ENCODE measurements at regions not wholly inside any gene's neighbourhood (a gene's known extent, or its start where the extent isn't known, plus 50 kb on each side); places are given as distances from the start of the nearest gene placed in this dataset.
"Not testable (repeated sequence)": the region's sequence is repeated elsewhere in the genome, so short reads cannot be mapped to it uniquely, and the experiment has no call there.

DNA sequence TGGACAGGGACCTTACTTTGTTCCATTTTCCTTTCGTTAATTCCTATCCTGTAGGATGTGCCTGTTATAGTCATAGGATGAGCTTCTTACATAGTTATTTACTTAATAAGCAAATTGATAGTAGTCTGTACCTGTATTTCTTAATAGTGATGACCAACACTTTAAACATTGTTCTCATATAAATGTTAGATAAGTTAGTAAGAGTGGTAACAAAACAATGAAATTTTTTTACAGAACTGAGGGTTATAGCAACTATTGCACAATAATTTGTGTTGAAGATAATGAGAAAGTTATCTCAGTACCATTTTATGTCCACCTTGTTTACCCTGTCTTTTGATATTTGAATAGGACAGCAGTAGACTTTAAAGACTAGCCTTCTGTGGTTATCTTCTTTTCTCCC is 162.9 kb upstream of the ELL2 start:
- DNase-seq: no peak

DNA sequence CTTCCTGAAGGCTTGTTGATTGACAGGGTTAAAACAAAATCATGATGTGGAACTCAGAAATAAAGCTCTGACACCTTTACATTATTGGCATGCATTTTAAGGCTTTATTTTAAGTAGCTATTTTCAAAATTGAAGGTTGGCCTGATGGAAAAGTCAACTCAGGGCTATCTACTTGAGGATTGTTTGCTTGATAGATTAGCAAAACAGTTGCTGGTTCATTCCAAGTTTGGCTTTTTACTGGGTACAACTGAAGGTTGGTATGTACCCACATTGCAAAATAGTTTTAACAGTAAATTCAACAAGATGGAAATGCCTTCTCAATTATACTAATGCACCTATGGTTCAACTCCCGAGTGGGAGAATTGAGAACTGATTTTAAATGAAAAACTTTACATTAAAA is 161.8 kb upstream of the ELL2 start:
- no peak for DNase-seq

DNA sequence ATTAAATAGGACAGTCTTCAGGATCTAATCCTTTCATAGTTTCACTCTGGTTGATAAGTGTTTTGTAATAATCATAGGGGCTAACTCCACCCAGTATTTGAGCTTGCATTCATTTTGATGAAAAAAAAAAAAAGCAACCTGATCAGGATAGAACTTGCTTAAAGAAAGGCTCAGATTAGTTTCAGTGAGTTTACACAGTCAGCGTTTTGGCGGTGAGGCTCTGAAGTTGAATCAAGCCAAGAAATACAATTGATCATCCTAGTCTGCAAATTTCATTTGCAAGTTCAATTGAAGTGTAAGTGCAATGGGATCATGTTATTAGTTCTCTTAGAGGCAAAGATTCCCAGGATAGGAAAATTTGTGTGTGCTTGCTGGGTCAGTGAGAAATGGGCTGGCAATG is 159.7 kb upstream of the ELL2 start:
- no peak for DNase-seq

DNA sequence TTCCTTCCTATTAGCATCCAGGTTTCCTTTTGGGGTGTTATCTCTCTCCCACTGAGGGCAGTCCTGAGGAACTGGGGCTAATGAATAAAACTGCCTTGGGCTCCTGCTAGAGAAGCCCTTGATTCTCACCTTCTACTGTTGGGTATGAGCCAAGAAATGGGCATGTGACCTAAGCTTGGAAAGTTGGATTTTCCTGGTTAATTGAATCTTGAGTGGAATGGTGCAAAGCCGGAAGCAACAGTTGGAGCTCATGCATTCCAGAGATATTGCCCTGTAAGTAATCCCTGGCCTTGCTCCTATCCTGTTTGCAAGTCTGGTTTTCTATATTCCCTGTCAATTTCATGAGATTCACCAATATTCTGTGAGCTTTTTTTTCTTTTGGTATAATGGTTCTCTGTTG is 158.5 kb upstream of the ELL2 start:
- DNase-seq: no peak

DNA sequence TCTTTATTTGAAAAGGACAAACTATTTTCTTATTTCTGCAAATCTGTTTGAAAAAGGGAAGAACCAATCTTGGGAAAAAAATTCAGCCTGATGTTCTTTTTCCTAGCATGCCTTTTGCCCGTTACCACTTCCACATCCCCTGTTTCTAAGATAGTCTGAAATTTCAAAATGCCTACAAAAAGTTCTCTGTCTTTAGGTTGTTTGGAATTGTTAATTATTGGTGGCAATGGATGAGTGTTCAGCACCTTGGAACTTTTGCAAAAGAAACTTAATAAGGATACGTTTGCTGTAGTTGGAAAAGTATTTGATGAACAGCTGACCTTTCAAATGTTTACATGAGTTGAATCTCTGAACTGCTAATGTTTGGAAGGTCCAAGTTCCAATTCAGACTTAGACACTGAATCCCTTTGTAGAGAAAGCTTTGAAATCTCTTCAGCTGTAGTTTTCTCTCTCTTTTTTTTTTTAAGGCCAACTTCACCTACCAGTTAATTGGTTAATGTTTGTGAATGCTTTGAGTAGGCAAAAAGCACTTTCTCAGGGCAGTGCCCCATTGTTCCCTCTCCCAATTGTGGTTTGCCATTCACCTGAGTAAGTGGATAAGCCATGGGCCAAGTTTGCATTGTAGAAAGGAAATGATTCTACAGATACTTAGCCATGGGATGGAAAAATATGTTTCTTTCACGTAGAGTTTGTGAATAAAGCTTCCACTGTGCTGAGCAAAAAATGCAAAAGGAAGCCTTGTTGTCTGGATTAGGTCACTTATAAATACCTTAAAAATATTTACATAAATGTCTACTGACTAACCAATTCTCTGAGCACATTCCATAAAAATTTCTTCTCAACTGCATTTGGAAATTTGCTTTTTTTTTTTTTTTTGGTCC is 156.4 kb upstream of the ELL2 start:
- peak; percentile 15 for DNase-seq

DNA sequence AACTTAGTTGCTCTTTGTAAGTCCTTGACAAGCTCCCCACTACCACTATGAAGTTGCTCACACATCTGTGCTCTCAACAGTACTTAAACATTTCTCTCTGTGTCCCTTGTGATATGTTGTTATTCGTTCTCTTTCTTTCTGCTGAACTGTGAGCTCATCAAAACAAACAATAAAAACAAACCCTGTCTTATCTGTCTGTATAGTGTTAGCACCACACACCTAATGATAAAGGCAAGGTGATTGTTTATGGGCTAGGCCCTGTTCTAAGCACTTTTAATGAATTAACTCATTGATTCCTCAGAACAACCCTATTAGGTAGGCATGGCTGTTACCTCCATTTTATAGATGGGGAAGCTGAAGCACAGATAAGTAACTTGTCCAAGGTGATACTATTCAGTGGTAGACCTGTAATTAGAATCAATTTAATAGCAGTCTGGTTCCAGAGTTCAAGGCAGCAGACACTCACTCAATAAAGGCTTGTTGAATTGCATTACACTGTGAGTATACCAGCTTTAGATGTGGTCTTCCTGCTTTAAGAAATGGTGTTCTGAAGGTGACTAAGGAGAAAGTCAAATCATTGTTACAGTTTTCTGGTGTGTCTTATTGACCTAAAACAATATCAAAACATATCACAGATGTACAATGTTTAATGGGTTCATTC is 153.6 kb upstream of the ELL2 start:
- DNase-seq: no peak

DNA sequence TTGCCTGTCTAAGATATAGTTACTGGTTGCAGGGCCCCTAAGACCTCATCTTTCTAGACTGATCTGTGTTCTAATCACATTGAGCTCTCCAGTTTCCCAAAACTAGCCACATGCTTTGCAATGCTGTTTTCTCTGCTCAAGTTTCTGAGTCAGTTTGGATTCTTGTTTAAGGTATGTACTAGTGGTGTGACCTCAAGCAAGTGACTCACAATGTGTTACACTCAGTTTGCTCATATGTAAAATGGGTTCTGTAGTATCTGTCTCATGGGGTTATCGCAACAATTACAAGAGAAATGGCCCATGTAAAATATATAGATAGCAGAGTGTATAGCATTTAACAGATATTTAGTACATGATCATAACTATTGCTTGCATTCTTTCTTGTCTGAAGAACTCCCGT is 153.1 kb upstream of the ELL2 start:
- peak; percentile 13 for DNase-seq

DNA sequence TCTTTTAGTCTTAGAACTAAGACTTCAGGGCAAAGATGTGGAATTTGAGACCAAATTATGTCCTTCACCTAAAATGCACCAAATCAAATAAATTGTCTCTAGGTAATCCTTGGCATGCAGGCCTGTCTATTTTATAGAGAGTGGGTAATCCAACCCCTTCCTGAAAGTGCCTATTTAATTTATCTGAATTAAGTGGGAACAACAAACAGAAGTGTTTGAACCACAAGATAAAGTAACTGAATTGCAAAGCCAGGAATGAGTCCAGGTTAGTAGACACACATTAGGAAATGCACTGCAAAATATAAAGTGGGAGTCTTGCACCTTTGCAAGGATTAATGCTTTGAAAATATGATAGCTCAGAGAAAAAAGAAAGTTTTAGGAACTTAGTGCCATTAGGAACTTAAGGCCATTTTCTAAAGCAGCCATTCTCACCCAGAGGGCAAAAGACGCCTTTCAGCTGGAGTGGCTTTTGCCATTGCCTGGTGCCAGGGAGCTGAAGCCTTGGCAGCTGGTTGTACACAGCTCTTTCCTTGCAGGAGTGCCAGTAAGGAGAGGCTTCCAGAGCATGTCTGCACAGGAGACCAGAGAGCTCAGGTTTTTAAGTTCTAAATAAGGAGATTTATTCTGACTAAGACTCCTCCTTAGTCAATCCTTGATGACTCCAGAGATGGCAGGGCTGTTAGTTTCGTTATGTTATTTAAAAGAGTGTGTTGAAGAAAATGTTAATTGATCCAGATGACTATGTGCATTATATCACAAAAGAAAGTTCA is 151.7 kb upstream of the ELL2 start:
- no peak for DNase-seq

DNA sequence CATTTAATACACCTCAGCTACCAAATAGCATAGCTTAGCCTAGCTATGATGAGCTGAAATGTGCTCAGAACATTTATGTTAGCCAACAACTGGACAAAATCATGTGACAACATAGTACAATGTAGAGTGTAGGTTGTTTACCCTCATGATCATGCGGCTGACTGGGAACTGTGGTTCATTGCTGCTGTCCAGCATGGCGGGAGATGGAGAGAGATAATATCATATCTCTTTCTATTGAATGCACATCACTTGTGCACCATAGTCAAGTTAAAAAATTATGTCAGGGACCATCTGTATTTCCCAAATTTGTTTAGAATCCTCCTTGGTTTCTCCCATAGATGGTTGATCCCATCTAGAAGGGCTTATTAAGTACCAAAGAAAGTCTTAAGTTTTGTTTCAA is 151.1 kb upstream of the ELL2 start:
- no peak for DNase-seq

DNA sequence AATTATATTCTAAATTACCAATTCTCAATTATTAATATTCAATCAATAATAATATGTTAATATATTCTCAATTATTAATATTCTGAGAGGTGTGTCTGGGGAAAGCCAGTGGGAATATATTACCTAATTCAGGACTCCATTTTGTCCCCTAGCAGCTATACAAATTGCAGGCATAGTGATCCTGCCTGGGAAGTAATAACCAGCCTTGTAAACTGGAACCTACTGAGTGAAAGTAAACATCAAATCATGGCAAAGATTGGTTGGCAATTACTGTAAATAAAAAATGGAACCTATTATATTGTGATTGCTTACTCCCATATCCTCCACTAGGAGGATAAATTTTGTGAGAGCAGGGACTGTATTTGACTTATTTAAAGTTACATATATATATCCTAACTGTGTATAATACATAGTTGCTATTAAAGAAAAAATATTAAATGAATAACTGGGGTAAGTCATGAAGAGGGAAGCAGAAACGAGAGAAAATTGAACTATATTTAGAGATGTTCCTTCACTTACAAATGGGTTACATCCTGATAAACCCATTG is 150.5 kb upstream of the ELL2 start:
- no peak for DNase-seq

DNA sequence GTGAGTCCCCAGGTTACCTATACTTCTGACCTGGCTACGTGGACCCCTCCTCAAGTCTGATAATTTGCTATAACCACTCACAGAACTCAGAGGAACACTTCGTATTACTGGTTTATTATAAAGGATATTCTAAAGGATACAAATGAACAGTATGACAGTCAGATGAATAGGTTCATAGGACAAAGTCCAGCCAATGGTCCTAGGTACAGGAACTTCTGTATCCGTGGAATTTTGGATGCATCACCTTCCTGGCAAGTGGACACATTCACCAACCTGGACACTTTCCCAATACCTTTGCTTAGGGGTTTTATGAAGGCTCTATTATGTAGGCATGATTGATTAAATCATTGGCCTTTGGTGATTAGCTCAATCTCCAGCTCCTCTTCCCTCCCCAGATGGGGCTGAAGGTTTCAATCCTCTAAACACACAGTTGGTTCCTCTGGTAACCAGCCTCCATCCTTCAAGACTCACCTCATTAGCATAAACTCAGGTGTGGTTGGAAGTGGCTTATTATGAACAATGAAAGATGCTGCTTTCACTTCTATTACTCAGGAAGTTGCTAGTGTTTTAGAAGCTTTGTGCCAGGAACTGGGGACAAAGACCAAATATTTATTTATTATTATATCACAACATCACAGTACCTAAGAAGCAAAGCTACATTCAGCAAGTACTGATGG is 149.6 kb upstream of the ELL2 start:
- no peak for DNase-seq

DNA sequence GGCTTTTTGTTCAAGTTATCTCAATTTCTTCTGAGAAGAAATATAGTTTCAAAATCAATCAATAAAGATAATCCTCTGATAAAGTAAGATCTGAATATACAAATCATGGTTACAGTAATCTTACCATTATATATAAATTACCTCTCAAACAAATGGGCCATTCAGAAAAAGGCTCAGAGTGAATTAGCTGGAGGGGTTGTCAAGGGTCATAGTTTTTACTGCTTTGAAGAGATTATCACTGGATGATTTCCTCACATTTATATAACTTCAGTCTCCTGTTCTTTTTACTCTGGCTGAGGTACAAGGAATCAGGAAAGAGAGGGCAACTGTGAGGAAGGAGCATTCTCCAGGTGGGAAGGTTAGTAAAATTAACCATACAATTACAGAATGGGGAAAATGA is 148.6 kb upstream of the ELL2 start:
- DNase-seq: no peak

DNA sequence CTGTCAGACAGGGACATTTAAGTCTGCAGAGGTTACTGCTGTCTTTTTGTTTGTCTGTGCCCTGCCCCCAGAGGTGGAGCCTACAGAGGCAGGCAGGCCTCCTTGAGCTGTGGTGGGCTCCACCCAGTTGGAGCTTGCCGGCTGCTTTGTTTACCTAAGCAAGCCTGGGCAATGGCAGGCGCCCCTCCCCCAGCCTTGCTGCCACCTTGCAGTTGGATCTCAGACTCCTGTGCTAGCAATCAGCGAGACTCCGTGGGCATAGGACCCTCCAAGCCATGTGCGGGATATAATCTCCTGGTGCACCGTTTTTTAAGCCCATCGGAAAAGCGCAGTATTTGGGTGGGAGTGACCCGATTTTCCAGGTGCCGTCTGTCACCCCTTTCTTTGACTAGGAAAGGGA is 147.0 kb upstream of the ELL2 start:
- not testable (repeated sequence) for DNase-seq

DNA sequence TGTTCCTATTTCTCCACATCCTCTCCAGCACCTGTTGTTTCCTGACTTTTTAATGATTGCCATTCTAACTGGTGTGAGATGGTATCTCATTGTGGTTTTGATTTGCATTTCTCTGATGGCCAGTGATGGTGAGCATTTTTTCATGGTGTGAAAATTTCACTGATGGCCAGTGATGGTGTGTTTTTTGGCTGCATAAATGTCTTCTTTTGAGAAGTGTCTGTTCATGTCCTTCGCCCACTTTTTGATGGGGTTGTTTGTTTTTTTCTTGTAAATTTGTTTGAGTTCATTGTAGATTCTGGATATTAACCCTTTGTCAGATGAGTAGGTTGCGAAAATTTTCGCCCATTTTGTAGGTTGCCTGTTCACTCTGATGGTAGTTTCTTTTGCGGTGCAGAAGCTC is 142.2 kb upstream of the ELL2 start:
- not testable (repeated sequence) for DNase-seq

DNA sequence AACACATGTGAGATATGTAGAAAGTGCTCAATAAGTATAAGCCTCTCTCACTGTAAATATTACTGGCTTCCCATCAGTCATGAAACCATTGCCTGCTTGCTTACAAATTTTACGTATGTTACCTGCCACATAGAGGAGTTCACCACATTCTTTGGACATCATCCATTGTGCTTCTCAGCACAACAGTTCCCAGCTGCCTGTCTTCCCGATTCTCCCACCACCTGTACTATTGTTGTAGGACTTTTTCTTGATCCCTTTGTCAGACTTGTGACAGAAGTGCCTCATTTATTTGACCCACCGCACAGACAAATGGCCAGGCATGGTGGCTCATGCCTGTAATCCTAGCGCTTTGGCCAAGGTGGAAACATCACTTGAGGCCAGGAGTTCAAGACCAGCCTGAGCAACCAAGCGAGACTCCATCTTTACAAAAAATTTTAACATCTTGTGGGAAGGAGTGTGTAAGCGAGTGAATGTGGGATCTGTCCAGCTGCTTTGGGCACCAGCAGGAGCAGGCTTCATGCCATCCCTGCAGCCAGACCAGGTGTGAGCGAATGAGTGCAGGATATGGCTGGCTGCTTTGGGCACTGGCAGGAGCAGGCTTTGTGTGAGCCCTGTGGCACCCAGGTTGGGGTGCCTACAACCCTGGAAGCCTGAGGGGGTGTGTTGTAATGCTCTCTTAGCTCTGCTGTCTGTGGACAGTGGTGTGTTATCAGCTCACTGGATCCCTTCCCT is 139.9 kb upstream of the ELL2 start:
- DNase-seq: no peak

DNA sequence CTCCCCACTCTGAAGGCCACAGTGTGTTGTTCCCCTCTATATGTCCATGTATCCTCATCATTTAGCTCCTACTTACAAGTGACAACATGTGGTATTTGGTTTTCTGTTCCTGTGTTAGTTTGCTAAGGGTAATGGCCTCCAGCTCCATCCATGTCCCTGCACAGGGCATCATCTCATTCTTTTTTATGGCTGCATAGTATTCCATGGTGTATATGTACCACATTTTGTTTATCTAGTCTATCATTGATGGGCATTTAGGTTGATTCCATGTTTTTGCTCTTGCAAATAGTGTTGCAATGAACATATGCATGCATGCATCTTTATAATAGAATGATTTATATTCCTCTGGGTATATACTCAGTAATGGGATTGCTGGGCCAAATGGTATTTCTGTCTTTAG is 135.8 kb upstream of the ELL2 start:
- DNase-seq: not testable (repeated sequence)

DNA sequence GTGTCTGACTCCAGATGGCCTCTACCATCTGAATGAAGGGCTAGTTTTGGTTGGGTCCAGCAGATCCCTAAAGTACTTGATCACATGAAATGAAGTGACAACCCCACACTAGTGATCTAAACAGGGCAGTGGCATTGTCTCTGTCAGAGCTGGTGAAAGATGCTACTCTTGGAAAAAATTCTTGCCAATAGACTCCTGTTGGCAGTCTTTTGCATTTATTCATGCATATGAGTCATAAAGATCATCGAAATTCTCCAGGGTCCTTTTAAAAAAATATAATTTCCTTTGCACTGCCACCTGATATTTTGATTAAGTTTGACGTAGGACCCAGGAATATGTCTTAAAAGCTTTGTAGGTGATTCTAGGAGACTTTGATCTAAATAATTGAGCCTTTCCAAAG is 135.1 kb upstream of the ELL2 start:
- no peak for DNase-seq

DNA sequence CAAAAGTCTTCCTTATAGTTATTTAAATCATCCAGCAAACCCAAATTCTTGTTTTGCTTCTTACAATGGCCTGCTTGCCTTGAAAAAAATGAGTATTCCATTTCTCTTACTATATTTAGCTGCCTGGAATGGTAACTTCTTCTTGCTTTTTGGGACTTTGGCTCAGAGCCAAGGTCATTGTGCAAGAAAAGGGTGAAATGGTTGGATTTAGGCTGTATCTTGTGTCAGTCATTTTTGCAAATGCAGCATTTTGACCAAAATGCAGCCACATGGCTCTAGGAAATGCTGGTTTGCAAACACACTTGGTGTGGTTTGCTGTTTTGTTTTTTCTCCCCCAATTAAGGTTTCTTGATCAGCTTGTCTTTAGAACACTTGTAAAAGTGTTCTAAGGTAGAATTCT is 133.3 kb upstream of the ELL2 start:
- peak; percentile 26 for DNase-seq

DNA sequence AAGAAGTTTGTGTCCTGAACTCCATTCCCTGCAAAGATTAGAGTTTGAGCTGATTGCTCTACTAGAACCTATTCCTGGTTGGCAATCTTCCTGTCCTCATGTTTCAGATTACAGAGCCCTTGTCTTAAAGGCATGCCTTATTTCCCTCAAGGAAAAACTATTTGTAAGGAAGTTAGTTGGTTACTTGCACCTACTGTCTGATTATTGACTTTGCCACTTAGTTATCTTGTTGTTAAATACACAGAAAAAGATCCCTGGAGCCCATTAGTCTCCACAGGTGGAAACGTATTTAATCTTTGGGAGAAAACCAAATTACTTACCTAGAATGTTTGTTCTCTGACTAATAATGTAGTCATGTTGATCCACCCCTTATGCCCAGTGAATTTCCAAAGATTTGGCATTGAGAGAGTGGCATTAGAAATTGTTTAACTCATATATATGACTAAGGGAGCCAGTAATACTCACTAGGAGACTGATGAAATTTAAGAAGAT is 132.3 kb upstream of the ELL2 start:
- no peak for DNase-seq

DNA sequence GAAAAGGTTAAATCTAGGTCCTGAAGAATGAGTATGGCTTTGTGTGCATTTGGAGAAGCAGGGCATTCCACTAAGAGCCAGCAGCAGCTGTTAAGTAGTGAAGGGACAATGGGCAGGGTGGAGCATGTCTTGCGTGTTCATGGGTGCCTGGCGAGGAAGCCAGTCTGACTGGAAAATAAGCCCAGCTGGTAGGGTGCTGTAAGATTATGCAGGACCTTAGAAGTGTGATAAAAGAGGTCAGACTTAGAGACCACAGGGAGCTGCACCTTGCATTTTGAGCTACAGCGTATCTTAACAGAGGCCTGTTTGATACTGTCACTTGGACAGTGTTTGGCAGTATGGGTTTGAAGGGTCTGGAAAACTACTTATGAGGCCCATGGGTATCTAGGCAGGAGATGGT is 131.7 kb upstream of the ELL2 start:
- no peak for DNase-seq

DNA sequence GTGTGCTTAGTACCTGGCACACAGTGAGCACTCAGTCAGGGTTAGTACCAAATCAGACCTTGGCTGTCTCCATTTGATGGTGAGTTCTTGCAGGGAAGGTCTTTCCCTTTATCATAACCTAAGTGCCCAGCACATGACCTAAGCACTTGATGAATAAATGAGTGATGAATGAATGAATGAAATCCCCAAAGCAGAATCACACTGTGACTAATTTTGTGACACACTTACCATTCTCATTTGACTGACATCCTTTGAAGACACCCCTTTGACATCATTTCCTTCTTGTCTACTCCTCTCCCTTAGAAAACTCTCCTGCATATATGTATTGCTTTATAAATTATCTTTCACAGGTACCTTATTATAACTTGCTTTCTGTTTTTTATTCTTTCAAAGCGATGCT is 130.2 kb upstream of the ELL2 start:
- DNase-seq: no peak

DNA sequence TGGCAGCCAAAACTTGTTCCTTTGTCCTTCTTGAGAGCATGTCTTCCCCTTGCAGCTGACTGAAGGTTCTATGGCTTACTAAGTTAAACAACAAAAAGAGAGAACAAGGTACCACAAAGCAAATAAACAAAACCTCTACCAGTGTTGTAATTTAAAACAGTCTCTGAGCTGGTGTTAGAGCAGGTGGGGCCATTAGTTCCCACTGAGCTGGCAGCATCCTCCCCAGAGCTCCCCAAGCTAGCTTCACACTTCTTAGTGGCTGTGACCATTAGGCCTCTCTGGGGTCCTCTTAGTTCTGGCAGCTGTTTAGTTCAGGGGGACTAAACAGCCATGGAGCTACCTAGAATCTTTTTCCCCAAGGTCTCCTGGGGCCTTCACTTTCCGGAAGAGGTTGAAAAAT is 128.6 kb upstream of the ELL2 start:
- no peak for DNase-seq
